GM18520 (cell line): ENCODE measurements at regions not wholly inside any gene's neighbourhood (a gene's known extent, or its start where the extent isn't known, plus 50 kb on each side); places are given as distances from the start of the nearest gene placed in this dataset.
"Not testable (repeated sequence)": the region's sequence is repeated elsewhere in the genome, so short reads cannot be mapped to it uniquely, and the experiment has no call there.

Source experiments
- ATAC-seq: cut with Tn5 transposase; IDR thresholded peaks from one replicate; pipeline ENCODE4 v1.9.1; 2021; ENCODE audit not compliant: unreplicated experiment

- no peak for ATAC-seq
Observed at GRCh38 chr5:96209829-96210228, 223.2 kb downstream of the PCSK1 start.

GRCh38 chr5:96207420-96207819, 225.6 kb downstream of the PCSK1 start:
- no peak for ATAC-seq

GRCh38 chr5:96203761-96204160, 229.3 kb downstream of the PCSK1 start:
- ATAC-seq: no peak

- no peak for ATAC-seq
Observed at GRCh38 chr5:96201503-96201902, 231.5 kb downstream of the PCSK1 start.

GRCh38 chr5:96200641-96201040, 232.4 kb downstream of the PCSK1 start:
- no peak for ATAC-seq

- ATAC-seq: no peak
Observed at GRCh38 chr5:96199713-96200183, 233.3 kb downstream of the PCSK1 start.

- no peak for ATAC-seq
Observed at GRCh38 chr5:96198356-96199058, 234.5 kb downstream of the PCSK1 start.

GRCh38 chr5:96197767-96198166, 235.3 kb downstream of the PCSK1 start:
- ATAC-seq: not testable (repeated sequence)

GRCh38 chr5:96197347-96197746, 235.7 kb upstream of the ELL2 start:
- ATAC-seq: no peak

GRCh38 chr5:96196890-96197289, 235.2 kb upstream of the ELL2 start:
- no peak for ATAC-seq

GRCh38 chr5:96196407-96196806, 234.8 kb upstream of the ELL2 start:
- ATAC-seq: no peak

- ATAC-seq: no peak
Observed at GRCh38 chr5:96195123-96195522, 233.5 kb upstream of the ELL2 start.

GRCh38 chr5:96194593-96194992, 232.9 kb upstream of the ELL2 start:
- no peak for ATAC-seq

GRCh38 chr5:96193946-96194345, 232.3 kb upstream of the ELL2 start:
- ATAC-seq: no peak

GRCh38 chr5:96189987-96190386, 228.3 kb upstream of the ELL2 start:
- ATAC-seq: no peak

- ATAC-seq: no peak
Observed at GRCh38 chr5:96189028-96189826, 227.6 kb upstream of the ELL2 start.

GRCh38 chr5:96187309-96188027, 225.8 kb upstream of the ELL2 start:
- no peak for ATAC-seq

- ATAC-seq: not testable (repeated sequence)
Observed at GRCh38 chr5:96184510-96184909, 222.9 kb upstream of the ELL2 start.

GRCh38 chr5:96180684-96181435, 219.2 kb upstream of the ELL2 start:
- no peak for ATAC-seq

GRCh38 chr5:96177303-96177869, 215.7 kb upstream of the ELL2 start:
- peak; percentile 78 for ATAC-seq

- no peak for ATAC-seq
Observed at GRCh38 chr5:96176022-96176421, 214.4 kb upstream of the ELL2 start.
